OCI-LY7 (cell line): ENCODE measurements at regions not wholly inside any gene's neighbourhood (a gene's known extent, or its start where the extent isn't known, plus 50 kb on each side); places are given as distances from the start of the nearest gene placed in this dataset.
"Not testable (repeated sequence)": the region's sequence is repeated elsewhere in the genome, so short reads cannot be mapped to it uniquely, and the experiment has no call there.

Experiments used
- BruUV-seq: library from RNA; stranded (reverse); fragments of 400-500 nt; replicated peaks from 2 replicates; lab custom pipeline; 2021; lab: Mats Ljungman, UMichigan
- CTCF ChIA-PET: fragments of 300-600 bp; sonication (Branson Sonifier 250); formaldehyde crosslinking; loops from one replicate; lab custom pipeline; 2022; ENCODE audit warnings: antibody characterized with exemption; ENCODE audit not compliant: unreplicated experiment; lab: Charles Lee
- POLR2A ChIA-PET: fragments of 300-600 bp; sonication (Branson Sonifier 250); formaldehyde crosslinking; loops from one replicate; lab custom pipeline; 2022; ENCODE audit warnings: antibody characterized with exemption; lab: Charles Lee
- DNase-seq: peaks from one replicate; pipeline ENCODE4 v3.0.0-alpha.2; 2015; ENCODE audit warnings: low spot score
- H2AFZ ChIP-seq: fragments of 200-600 bp; sonication (generic), shearing (Covaris generic); 2 replicates; pipeline ENCODE4 v1.6.1; 2014; ENCODE audit warnings: mild to moderate bottlenecking, antibody characterized with exemption, low read length, moderate library complexity
- H3K27ac ChIP-seq: fragments of 200-600 bp; sonication (generic); 2 replicates; pipeline ENCODE4 v1.5.1; 2014; ENCODE audit warnings: mixed run types, low read depth, mild to moderate bottlenecking, moderate library complexity, low read length, inconsistent platforms; ENCODE audit not compliant: poor library complexity, severe bottlenecking
- H3K36me3 ChIP-seq: fragments of 200-600 bp; sonication (generic); 2 replicates; pipeline ENCODE4 v1.6.1; 2014; ENCODE audit warnings: mild to moderate bottlenecking, antibody characterized with exemption, low read length, moderate library complexity, mixed read lengths; ENCODE audit not compliant: insufficient read depth
- H3K4me1 ChIP-seq: fragments of 200-600 bp; sonication (generic); 2 replicates; pipeline ENCODE4 v1.5.1; 2014; ENCODE audit warnings: mild to moderate bottlenecking, low read length; ENCODE audit not compliant: insufficient read depth, poor library complexity, severe bottlenecking
- H3K4me2 ChIP-seq: fragments of 200-600 bp; sonication (generic); 2 replicates; pipeline ENCODE4 v1.6.1; 2014; ENCODE audit warnings: mild to moderate bottlenecking, low read length
- H3K4me3 ChIP-seq: fragments of 200-600 bp; sonication (generic); 2 replicates; pipeline ENCODE4 v1.5.1; 2014; ENCODE audit warnings: mild to moderate bottlenecking, low read depth, low read length; ENCODE audit not compliant: poor library complexity, severe bottlenecking
- H3K79me2 ChIP-seq: fragments of 200-600 bp; sonication (generic); 2 replicates; pipeline ENCODE4 v1.6.1; 2016; ENCODE audit warnings: low read depth, mild to moderate bottlenecking, low read length, moderate library complexity, mixed read lengths; ENCODE audit not compliant: insufficient read depth
- H3K9me2 ChIP-seq: fragments of 200-600 bp; sonication (generic); 2 replicates; pipeline ENCODE4 v1.6.1; 2016; ENCODE audit warnings: mild to moderate bottlenecking, low read length, mixed read lengths; ENCODE audit not compliant: insufficient read depth
- H3K9me3 ChIP-seq: fragments of 200-600 bp; sonication (generic); 2 replicates; pipeline ENCODE4 v1.6.1; 2014; ENCODE audit warnings: mild to moderate bottlenecking, mixed run types, low read length, mixed read lengths
- H4K20me1 ChIP-seq: fragments of 200-600 bp; sonication (generic); 2 replicates; pipeline ENCODE4 v1.6.1; 2014; ENCODE audit warnings: mild to moderate bottlenecking, antibody characterized with exemption, low read length, moderate library complexity, mixed read lengths; ENCODE audit not compliant: insufficient read depth
- intact Hi-C: fragments of 100-400 bp; cut with micrococcal nuclease; formaldehyde crosslinking; loops from one replicate; pipeline ENCODE4 v1.10.0; 2022; ENCODE audit not compliant: unreplicated experiment

GRCh38 chr12:8282181-8282580, 54.8 kb upstream of the FAM90A1 start:
- H2AFZ ChIP-seq, H4K20me1 ChIP-seq, H3K27ac ChIP-seq, H3K4me3 ChIP-seq, H3K79me2 ChIP-seq, H3K9me3 ChIP-seq, CTCF ChIA-PET, intact Hi-C loops, H3K36me3 ChIP-seq, H3K4me1 ChIP-seq, POLR2A ChIA-PET, BruUV-seq, H3K9me2 ChIP-seq, H3K4me2 ChIP-seq, DNase-seq: not testable (repeated sequence)

GRCh38 chr12:8285681-8286080, 58.3 kb upstream of the FAM90A1 start:
- H3K36me3 ChIP-seq, POLR2A ChIA-PET, H3K9me2 ChIP-seq, H4K20me1 ChIP-seq, BruUV-seq, H3K79me2 ChIP-seq, H3K4me1 ChIP-seq, DNase-seq, H3K4me2 ChIP-seq, H3K27ac ChIP-seq, intact Hi-C loops, H3K9me3 ChIP-seq, H3K4me3 ChIP-seq, CTCF ChIA-PET, H2AFZ ChIP-seq: not testable (repeated sequence)

DNA sequence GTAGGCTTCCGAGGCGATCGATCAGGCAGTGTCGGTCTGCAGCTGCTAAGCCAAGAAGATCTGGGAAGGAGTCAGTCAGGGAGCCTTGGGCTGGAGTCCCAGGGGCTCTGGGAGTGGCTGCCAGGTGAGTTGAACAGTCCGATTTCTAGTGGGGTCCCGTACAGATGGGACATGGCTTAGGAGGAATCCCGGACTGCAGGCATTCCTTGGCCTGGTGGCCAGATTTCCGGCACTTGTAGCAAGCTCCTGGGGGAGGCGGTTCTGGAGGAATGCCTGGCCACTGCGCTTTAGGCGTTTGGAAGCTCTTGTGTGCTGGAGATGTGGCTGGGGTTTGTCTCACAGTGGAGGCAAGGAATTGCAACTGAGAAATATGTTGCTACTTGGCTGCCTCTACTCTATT, 64.3 kb upstream of the FAM90A1 start:
- H3K27ac ChIP-seq, H2AFZ ChIP-seq, H3K4me3 ChIP-seq, H4K20me1 ChIP-seq, H3K4me1 ChIP-seq, H3K79me2 ChIP-seq, BruUV-seq, H3K36me3 ChIP-seq, H3K4me2 ChIP-seq, H3K9me2 ChIP-seq, DNase-seq, H3K9me3 ChIP-seq, CTCF ChIA-PET: not testable (repeated sequence)
- intact Hi-C loops = loop anchor here (10.0 kb wide), 1 partner anchor 83 kb away; no protein-coding TSS in a partner anchor
- POLR2A ChIA-PET = interaction anchor here (0.6 kb wide), 1 partner anchor 1504 kb away, joined by 3 read pairs; no protein-coding TSS in a partner anchor

DNA sequence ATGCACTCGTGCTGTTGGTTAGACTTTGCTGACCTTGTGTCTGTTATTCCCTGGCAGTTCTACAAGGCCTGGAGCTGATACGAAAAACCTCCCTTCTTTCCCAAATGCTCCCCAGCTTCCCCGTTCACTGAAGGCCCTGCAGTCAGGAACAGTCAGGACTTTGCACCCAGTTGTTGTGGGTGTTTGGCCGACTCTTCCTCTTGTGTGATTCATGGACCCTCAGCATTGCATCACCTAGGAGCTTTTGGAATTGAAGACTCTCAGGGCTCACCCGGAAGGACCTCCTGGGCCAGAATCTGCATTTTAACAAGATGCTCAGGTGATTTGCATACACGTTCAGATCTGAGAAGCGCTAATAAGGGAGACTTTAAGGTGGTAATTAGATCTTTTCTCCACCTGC, 67.2 kb upstream of the FAM90A1 start:
- H3K36me3 ChIP-seq, H3K4me2 ChIP-seq, POLR2A ChIA-PET, H3K27ac ChIP-seq, H3K9me2 ChIP-seq, CTCF ChIA-PET, H3K9me3 ChIP-seq, DNase-seq, H3K79me2 ChIP-seq, H2AFZ ChIP-seq, H3K4me1 ChIP-seq, H4K20me1 ChIP-seq, BruUV-seq, H3K4me3 ChIP-seq: not testable (repeated sequence)
- intact Hi-C loops = loop anchor here (10.0 kb wide), 1 partner anchor 80 kb away; no protein-coding TSS in a partner anchor

GRCh38 chr12:8308611-8309010, 81.2 kb upstream of the FAM90A1 start:
- H3K9me3 ChIP-seq, H3K79me2 ChIP-seq, intact Hi-C loops, H2AFZ ChIP-seq, H4K20me1 ChIP-seq, H3K4me1 ChIP-seq, H3K27ac ChIP-seq, DNase-seq, H3K4me3 ChIP-seq, H3K36me3 ChIP-seq, POLR2A ChIA-PET, BruUV-seq, H3K9me2 ChIP-seq, CTCF ChIA-PET, H3K4me2 ChIP-seq: not testable (repeated sequence)

- H3K9me3 ChIP-seq, H3K36me3 ChIP-seq, H3K27ac ChIP-seq, H2AFZ ChIP-seq, BruUV-seq, H3K79me2 ChIP-seq, H3K4me2 ChIP-seq, H3K9me2 ChIP-seq, CTCF ChIA-PET, intact Hi-C loops, DNase-seq, H3K4me3 ChIP-seq, POLR2A ChIA-PET, H4K20me1 ChIP-seq, H3K4me1 ChIP-seq: not testable (repeated sequence)
Observed at GRCh38 chr12:8315997-8316396, 88.6 kb upstream of the FAM90A1 start.

GRCh38 chr12:8317675-8318074, 90.3 kb upstream of the FAM90A1 start:
- H3K9me2 ChIP-seq, H3K4me2 ChIP-seq, intact Hi-C loops, POLR2A ChIA-PET, BruUV-seq, H3K4me1 ChIP-seq, DNase-seq, H3K36me3 ChIP-seq, H4K20me1 ChIP-seq, H3K27ac ChIP-seq, H2AFZ ChIP-seq, H3K4me3 ChIP-seq, CTCF ChIA-PET, H3K79me2 ChIP-seq, H3K9me3 ChIP-seq: not testable (repeated sequence)
